Psoas muscle (tissue), 7 donors: ENCODE measurements at regions not wholly inside any gene's neighbourhood (a gene's known extent, or its start where the extent isn't known, plus 50 kb on each side); places are given as distances from the start of the nearest gene placed in this dataset.

Experiments used
- ATAC-seq, 4 donors: fragments of 200-7000 bp; cut with Tn5 transposase; one replicate each; pipeline ENCODE4 v1.9.1; 2020; ENCODE audit warnings: moderate library complexity in 3 of 4, mild to moderate bottlenecking in 2 of 4
- DNase-seq, 2 donors: peaks; one replicate each; pipeline ENCODE4 v3.0.0-alpha.2; 2020
- H3K27ac ChIP-seq: fragments of 200-600 bp; one replicate; pipeline ENCODE4 v1.8.0; 2022
- H3K27me3 ChIP-seq, 3 donors: fragments of 200-600 bp in 1 of 3; one replicate each; pipeline versions ENCODE4 v1.6.1 to v1.8.0; 2013 to 2022; ENCODE audit warnings: low read length in 2 of 3, mild to moderate bottlenecking in 2 of 3, moderate library complexity in 1 of 3; ENCODE audit not compliant: insufficient read depth in 3 of 3
- H3K36me3 ChIP-seq, 2 donors: fragments of 200-600 bp in 1 of 2; one replicate each; pipeline versions ENCODE4 v1.6.1 to v1.8.0; 2013 to 2022; ENCODE audit warnings: low read depth in 1 of 2, mild to moderate bottlenecking in 1 of 2, moderate library complexity in 1 of 2; ENCODE audit not compliant: insufficient read depth in 1 of 2
- H3K4me1 ChIP-seq: fragments of 200-600 bp; one replicate; pipeline ENCODE4 v1.8.0; 2022
- H3K4me3 ChIP-seq: fragments of 200-600 bp; one replicate; pipeline ENCODE4 v1.8.0; 2022; ENCODE audit warnings: mild to moderate bottlenecking
- H3K9me3 ChIP-seq: fragments of 200-600 bp; one replicate; pipeline ENCODE4 v1.8.0; 2022
- CTCF ChIP-seq: fragments of 200-600 bp; IDR thresholded peaks from one replicate; pipeline ENCODE4 v1.8.0; 2022; ENCODE audit warnings: antibody characterized with exemption
- WGBS, 3 donors: extraction: QIAGEN DNeasy Blood & Tissue Kit; methylation state at CpG; one replicate each; pipeline versions ENCODE4 v1.1.6 to v1.1.7; 2013; 5-methylcytosine and 5-hydroxymethylcytosine counted together
- intact Hi-C, 2 donors: fragments of 100-400 bp; cut with DNase I; formaldehyde crosslinking; loops; one replicate each; pipeline versions ENCODE4 v1.11.0 to v1.14.2; 2022
- donor health status: healthy with polysubstance abuse.
- donor health status: DM: no; HTN: no; CAD: no; lungs with moderate emphysema.
- donor health status: Bipolar disorder and iron deficiency.
- donor health status: healthy.
- donor health status: DM: yes; HTN: yes; CAD: no.
- donor health status: DM: no; HTN: no; CAD: no.
- donor health status: DM: yes; HTN: yes; CAD: no.

GRCh38 chr9:28101509-28101908 is 528.2 kb upstream of the C9orf72 start:
- no peak overlapping the region for H3K27ac ChIP-seq

DNA sequence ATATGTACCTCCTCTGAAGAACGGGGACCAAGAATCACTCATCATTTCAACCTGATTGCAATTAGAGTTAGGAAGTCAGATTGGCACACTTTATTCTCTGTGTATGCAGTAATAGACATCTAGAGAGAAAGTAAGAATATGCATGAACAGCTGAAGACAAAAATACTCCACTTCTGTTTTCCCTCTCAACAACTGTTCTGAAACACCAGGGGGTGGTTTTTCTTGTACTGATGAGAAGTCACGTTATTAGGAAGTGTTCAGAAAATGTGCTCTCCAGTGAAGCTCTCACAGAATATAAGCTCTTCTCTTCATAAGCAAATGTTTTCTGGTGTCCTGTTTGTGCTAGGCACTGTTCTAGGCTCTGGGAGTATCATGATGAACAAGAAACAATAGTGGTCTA is 531.7 kb upstream of the C9orf72 start:
- WGBS, 3 donors, result 68 to 75% (median 71%) methylated on average over 2 of the region's 2 CpGs
- H3K4me3 ChIP-seq, result no peak overlapping the region
- no peaks in the 10 kb centered on the region for H3K9me3 ChIP-seq
- ATAC-seq (no peak), DNase-seq (no peak)
- H3K27ac ChIP-seq, result no peak overlapping the region
- intact Hi-C loops, result no loop called here
- no peaks in the 10 kb centered on the region for H3K27me3 ChIP-seq
- H3K4me1 ChIP-seq, result no peaks in the 10 kb centered on the region
- no peak for TF ChIP-seq CTCF
- no peaks in the 10 kb centered on the region for H3K36me3 ChIP-seq

More at GRCh38 chr9:28101509-28101908, 528.2 kb upstream of the C9orf72 start:
- 68 to 75% (median 73%) methylated on average over 3 of the region's 3 CpGs for WGBS, 3 donors
- Histone ChIP-seq H3K4me3 (no peak overlapping the region), H3K9me3 (no peaks in the 10 kb centered on the region), H3K27me3 (no peaks in the 10 kb centered on the region), H3K36me3 (no peaks in the 10 kb centered on the region), H3K4me1 (no peaks in the 10 kb centered on the region)
- no peak for DNase-seq
- ATAC-seq, result no peak
- TF ChIP-seq CTCF, result no peak
- intact Hi-C loops, result no loop called here

DNA sequence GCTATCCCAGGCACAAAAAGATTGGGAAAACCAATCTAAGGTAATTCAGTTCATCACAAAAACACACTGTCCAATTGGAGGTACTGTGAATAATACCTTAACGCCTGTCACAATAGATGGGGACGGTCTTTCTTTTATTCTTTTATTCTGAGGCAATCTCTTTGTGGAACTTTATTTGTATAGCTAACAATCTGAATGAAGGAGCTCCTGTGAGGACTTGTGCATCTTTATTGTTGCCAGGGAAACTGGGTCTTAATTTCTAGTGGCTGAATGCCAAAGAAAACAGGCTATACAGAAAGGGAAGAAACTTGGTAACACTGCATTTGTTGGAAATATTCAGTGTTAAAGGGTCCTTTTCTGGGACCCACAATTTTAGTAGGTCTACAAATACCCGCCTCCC is 546.9 kb upstream of the C9orf72 start:
- H3K4me3 ChIP-seq, result no peak overlapping the region
- H3K27ac ChIP-seq, result no peak overlapping the region
- DNase-seq, result no peak
- TF ChIP-seq CTCF, result no peak
- ATAC-seq, result no peak
- WGBS, 3 donors, result 68 to 84% (median 71%) methylated on average over 3 of the region's 3 CpGs
- no peaks in the 10 kb centered on the region for H3K27me3 ChIP-seq
- H3K4me1 ChIP-seq, result no peaks in the 10 kb centered on the region
- H3K36me3 ChIP-seq, result no peaks in the 10 kb centered on the region
- intact Hi-C loops, result no loop called here
- no peaks in the 10 kb centered on the region for H3K9me3 ChIP-seq

DNA sequence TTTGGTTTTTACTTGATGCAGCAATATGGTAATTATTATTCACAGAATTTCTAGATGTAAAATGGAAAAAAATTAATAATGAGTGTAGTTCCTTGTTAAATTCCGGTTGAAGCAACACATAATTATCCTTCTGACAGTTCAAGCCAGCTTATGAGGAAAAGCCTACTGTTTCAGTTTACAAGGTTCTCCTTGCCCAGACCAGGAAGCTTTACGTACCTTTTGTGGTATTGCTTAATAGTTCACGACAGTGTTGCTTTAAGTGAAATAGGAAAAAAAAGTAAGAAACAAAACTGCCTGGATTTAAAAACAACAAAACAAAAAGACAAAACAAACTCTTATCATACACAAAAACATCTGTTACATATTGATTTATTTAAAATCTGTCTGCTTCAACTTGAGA is 547.3 kb upstream of the C9orf72 start:
- H3K27me3 ChIP-seq, result no peaks in the 10 kb centered on the region
- H3K36me3 ChIP-seq, result no peaks in the 10 kb centered on the region
- ATAC-seq, result no peak
- TF ChIP-seq CTCF, result no peak
- H3K9me3 ChIP-seq, result no peaks in the 10 kb centered on the region
- intact Hi-C loops, result no loop called here
- no peak overlapping the region for H3K27ac ChIP-seq
- no peaks in the 10 kb centered on the region for H3K4me1 ChIP-seq
- no peak overlapping the region for H3K4me3 ChIP-seq
- no peak for DNase-seq
- 51 to 60% (median 55%) methylated on average over 3 of the region's 3 CpGs for WGBS, 3 donors

- ATAC-seq, result no peak
- WGBS, 3 donors, result 29 to 38% (median 37%) methylated on average over 3 of the region's 3 CpGs
- H3K27me3 ChIP-seq, result no peaks in the 10 kb centered on the region
- no peaks in the 10 kb centered on the region for H3K36me3 ChIP-seq
- H3K9me3 ChIP-seq, result no peaks in the 10 kb centered on the region
- no peak overlapping the region for H3K4me3 ChIP-seq
- H3K27ac ChIP-seq, result no peak overlapping the region
- DNase-seq, result no peak
- H3K4me1 ChIP-seq, result no peaks in the 10 kb centered on the region
- intact Hi-C loops, result no loop called here
- no peak for TF ChIP-seq CTCF
These were observed 548.1 kb upstream of the C9orf72 start for GRCh38 chr9:28121366-28121765.
